CD4-positive, alpha-beta T cell (primary cell): ENCODE measurements at regions not wholly inside any gene's neighbourhood (a gene's known extent, or its start where the extent isn't known, plus 50 kb on each side); places are given as distances from the start of the nearest gene placed in this dataset.

ENCODE experiments used
- ATAC-seq: fragments of 200-7000 bp; cut with Tn5 transposase; one replicate; pipeline ENCODE4 v1.10.0; 2022; ENCODE audit warnings: mild to moderate bottlenecking; ENCODE audit not compliant: poor library complexity
- CTCF ChIA-PET: fragments of 350-600 bp; sonication (Branson Sonifier 250); formaldehyde crosslinking; loops from one replicate; lab custom pipeline; 2021; ENCODE audit warnings: antibody characterized with exemption, inconsistent platforms; lab: Charles Lee
- POLR2A ChIA-PET: fragments of 350-600 bp; sonication (Branson Sonifier 250); formaldehyde crosslinking; loops from one replicate; lab custom pipeline; 2021; ENCODE audit warnings: antibody characterized with exemption, inconsistent platforms; lab: Charles Lee
- DNase-seq, 14 experiments: peaks; one replicate each; pipeline ENCODE4 v3.0.0-alpha.2; 2013 to 2020; ENCODE audit warnings: mixed read lengths in 2 of 14
- H3K27ac ChIP-seq, 2 donors: one replicate each; pipeline versions ENCODE4 v1.5.1 to v1.7.0; 2013; ENCODE audit warnings: low read length in 2 of 2, low read depth in 1 of 2, mild to moderate bottlenecking in 1 of 2
- H3K27me3 ChIP-seq, 2 experiments: 1 replicate in 1 of 2; 2 replicates in 1 of 2; pipeline versions ENCODE4 v1.6.1 to v1.7.0; 2013; ENCODE audit warnings: low read length in 2 of 2, control low read depth in 1 of 2, mild to moderate bottlenecking in 1 of 2, moderate library complexity in 1 of 2; ENCODE audit not compliant: insufficient read depth in 2 of 2, control insufficient read depth in 1 of 2
- H3K36me3 ChIP-seq: one replicate; pipeline ENCODE4 v1.6.1; 2013; ENCODE audit warnings: low read length, control low read depth; ENCODE audit not compliant: insufficient read depth
- H3K4me1 ChIP-seq: one replicate; pipeline ENCODE4 v1.6.1; 2013; ENCODE audit warnings: low read length, control low read depth; ENCODE audit not compliant: insufficient read depth
- H3K4me3 ChIP-seq: one replicate; pipeline ENCODE4 v1.5.1; 2013; ENCODE audit warnings: mild to moderate bottlenecking, low read length, moderate library complexity
- H3K9me3 ChIP-seq, 2 experiments: 1 replicate in 1 of 2; 2 replicates in 1 of 2; pipeline versions ENCODE4 v1.6.1 to v1.7.0; 2013; ENCODE audit warnings: low read length in 2 of 2, mild to moderate bottlenecking in 2 of 2, control low read depth in 1 of 2, moderate library complexity in 1 of 2; ENCODE audit not compliant: control insufficient read depth in 1 of 2, insufficient read depth in 1 of 2
- H3K27ac Mint-ChIP-seq: one replicate; pipeline ENCODE4 v1.8.0; 2020; ENCODE audit warnings: mixed read lengths
- H3K27me3 Mint-ChIP-seq: one replicate; pipeline ENCODE4 v1.8.0; 2021; ENCODE audit warnings: mixed read lengths
- H3K36me3 Mint-ChIP-seq: one replicate; pipeline ENCODE4 v1.8.0; 2021; ENCODE audit warnings: low read depth, mixed read lengths
- H3K4me1 Mint-ChIP-seq: one replicate; pipeline ENCODE4 v1.8.0; 2021; ENCODE audit warnings: low read depth, mixed read lengths
- H3K4me3 Mint-ChIP-seq: one replicate; pipeline ENCODE4 v1.8.0; 2020; ENCODE audit warnings: mild to moderate bottlenecking, mixed read lengths
- H3K9me3 Mint-ChIP-seq: one replicate; pipeline ENCODE4 v1.8.0; 2020; ENCODE audit warnings: mixed read lengths
- CTCF ChIP-seq: fragments of 200-600 bp; IDR thresholded peaks from one replicate; pipeline ENCODE4 v1.8.0; 2022; ENCODE audit warnings: antibody characterized with exemption, mild to moderate bottlenecking
- intact Hi-C, 2 experiments: fragments of 100-400 bp; cut with DNase I in 1 of 2; cut with micrococcal nuclease in 1 of 2; formaldehyde crosslinking; loops; one replicate each; pipeline versions ENCODE4 v1.15.1 to v1.9.0; 2023 to 2025; cut with DNase I, micrococcal nuclease

- Histone ChIP-seq H3K27ac (no peak overlapping the region), H3K4me1 (no peaks in the 10 kb centered on the region), H3K4me3 (no peak overlapping the region), H3K36me3 (no peaks in the 10 kb centered on the region), H3K27me3 (no peaks in the 10 kb centered on the region), H3K9me3 (no peaks in the 10 kb centered on the region)
- CTCF ChIA-PET: no interaction called here
- H3K27me3 Mint-ChIP-seq: no peaks in the 10 kb centered on the region
- DNase-seq: no peak
- intact Hi-C loops: no loop called here
- no peak overlapping the region for H3K4me3 Mint-ChIP-seq
- H3K27ac Mint-ChIP-seq: no peak overlapping the region
- TF ChIP-seq CTCF: no peak
- no peaks in the 10 kb centered on the region for H3K36me3 Mint-ChIP-seq
- H3K4me1 Mint-ChIP-seq: peaks cover 20% of the 10 kb centered on the region
- POLR2A ChIA-PET: no interaction called here
- H3K9me3 Mint-ChIP-seq: no peaks in the 10 kb centered on the region
- ATAC-seq: no peak
These were observed 460.5 kb upstream of the GHITM start for GRCh38 chr10:83678850-83679249.

GRCh38 chr10:83680470-83680891 is 458.8 kb upstream of the GHITM start:
- Histone ChIP-seq H3K9me3 (no peaks in the 10 kb centered on the region), H3K36me3 (no peaks in the 10 kb centered on the region), H3K27ac (no peak overlapping the region), H3K4me1 (no peaks in the 10 kb centered on the region), H3K4me3 (peak overlapping the region; percentile 4), H3K27me3 (no peaks in the 10 kb centered on the region)
- ChIA-PET POLR2A (no interaction called here), CTCF (no interaction called here)
- H3K36me3 Mint-ChIP-seq: no peaks in the 10 kb centered on the region
- intact Hi-C loops: no loop called here
- peak; percentile 61 for ATAC-seq
- H3K27me3 Mint-ChIP-seq: no peaks in the 10 kb centered on the region
- H3K27ac Mint-ChIP-seq: no peak overlapping the region
- no peaks in the 10 kb centered on the region for H3K9me3 Mint-ChIP-seq
- no peak for TF ChIP-seq CTCF
- H3K4me1 Mint-ChIP-seq: peaks cover 20% of the 10 kb centered on the region
- H3K4me3 Mint-ChIP-seq: no peak overlapping the region
- DNase-seq: peak in 3 of 14 experiments; percentile 15 to 50 (median 15)

GRCh38 chr10:83682414-83682813 is 456.9 kb upstream of the GHITM start:
- no peak overlapping the region for H3K4me3 Mint-ChIP-seq
- CTCF ChIA-PET: no interaction called here
- TF ChIP-seq CTCF: no peak

More at GRCh38 chr10:83682414-83682813, 456.9 kb upstream of the GHITM start:
- Histone ChIP-seq H3K9me3 (no peaks in the 10 kb centered on the region), H3K27me3 (no peaks in the 10 kb centered on the region), H3K36me3 (no peaks in the 10 kb centered on the region), H3K4me3 (no peak overlapping the region), H3K27ac (no peak overlapping the region), H3K4me1 (no peaks in the 10 kb centered on the region)
- DNase-seq: no peak
- Mint-ChIP-seq H3K36me3 (no peaks in the 10 kb centered on the region), H3K4me1 (peaks cover 20% of the 10 kb centered on the region), H3K27ac (no peak overlapping the region), H3K27me3 (no peaks in the 10 kb centered on the region), H3K9me3 (no peaks in the 10 kb centered on the region)
- POLR2A ChIA-PET: no interaction called here
- no peak for ATAC-seq
- intact Hi-C loops: no loop called here
